HepG2 (cell line): ENCODE measurements at regions not wholly inside any gene's neighbourhood (a gene's known extent, or its start where the extent isn't known, plus 50 kb on each side); places are given as distances from the start of the nearest gene placed in this dataset.
A peak's percentile ranks its signal among the peaks of the same experiment; 100 is the strongest.

Source experiments
- ATAC-seq: fragments of 200-7000 bp; cut with Tn5 transposase; 3 replicates; pipeline ENCODE4 v1.9.1; 2020; ENCODE audit warnings: mild to moderate bottlenecking, moderate library complexity
- BruUV-seq: library from RNA; stranded (reverse); fragments of 400-500 nt; replicated peaks from 2 replicates; lab custom pipeline; 2021; lab: Mats Ljungman, UMichigan
- CTCF ChIA-PET: fragments of 300-600 bp; formaldehyde crosslinking; extraction: SDS; loops from one replicate; lab custom pipeline; 2021; ENCODE audit warnings: low total read pairs, inconsistent platforms, low intra/inter-chr PET ratio; lab: Yijun Ruan, JAX
- POLR2A ChIA-PET: fragments of 350-600 bp; sonication (Branson Sonifier 250); formaldehyde crosslinking; loops from one replicate; lab custom pipeline; 2020; ENCODE audit warnings: antibody characterized with exemption, inconsistent platforms; lab: Yijun Ruan, JAX
- DNase-seq: peaks from one replicate; pipeline ENCODE4 v3.0.0-alpha.2; 2015; ENCODE audit warnings: low spot score
- FAIRE-seq: peaks from 3 replicates; lab custom pipeline; 2011; peaks lifted over from hg19 to GRCh38; lab: Jason Lieb, UNC
- H2AFZ ChIP-seq: one replicate; pipeline ENCODE4 v1.6.1; 2011; ENCODE audit warnings: low read length, inconsistent platforms
- H3K27ac ChIP-seq: fragments of 300-600 bp; 3 replicates; pipeline ENCODE4 v1.8.0; 2011; ENCODE audit warnings: mixed run types, mild to moderate bottlenecking, mixed read lengths, low read length, inconsistent platforms; ENCODE audit not compliant: insufficient read depth; ENCODE audit errors: extremely low read length
- H3K27me3 ChIP-seq, 2 experiments: fragments of 200-600 bp in 1 of 2; 2 replicates in 1 of 2; 3 replicates in 1 of 2; pipeline versions ENCODE4 v1.6.0 to v1.8.0; 2011; ENCODE audit warnings: low read length in 2 of 2, mild to moderate bottlenecking in 2 of 2, moderate library complexity in 2 of 2, inconsistent platforms in 1 of 2; ENCODE audit not compliant: insufficient read depth in 2 of 2, control insufficient read depth in 1 of 2
- H3K36me3 ChIP-seq, 2 experiments: fragments of 200-600 bp in 1 of 2; replicated peaks in 1 of 2; 2 replicates in 1 of 2; 3 replicates in 1 of 2; pipeline versions ENCODE4 v1.5.1 to v1.8.0; 2011; ENCODE audit warnings: low read length in 2 of 2, inconsistent platforms in 1 of 2; ENCODE audit not compliant: insufficient read depth in 2 of 2, control insufficient read depth in 1 of 2
- H3K4me1 ChIP-seq: 2 replicates; pipeline ENCODE4 v1.5.1; 2012; ENCODE audit warnings: low read length, inconsistent platforms; ENCODE audit not compliant: insufficient read depth
- H3K4me2 ChIP-seq: 2 replicates; pipeline ENCODE4 v1.6.0; 2011; ENCODE audit warnings: low read depth, low read length, inconsistent platforms
- H3K4me3 ChIP-seq, 3 experiments: fragments of 200-600 bp in 1 of 3; sonication (generic), shearing (Covaris generic) in 1 of 3; replicated peaks in 1 of 3; 2 replicates each; pipeline ENCODE4 v1.5.1; 2011 to 2016; ENCODE audit warnings: low read length in 3 of 3, inconsistent platforms in 2 of 3, low read depth in 2 of 3, mild to moderate bottlenecking in 2 of 3, control low read depth in 1 of 3, mixed read lengths in 1 of 3; ENCODE audit not compliant: insufficient read depth in 1 of 3
- H3K79me2 ChIP-seq: one replicate; pipeline ENCODE4 v1.6.1; 2011; ENCODE audit warnings: low read length, inconsistent platforms; ENCODE audit not compliant: insufficient read depth
- H3K9ac ChIP-seq: 2 replicates; pipeline ENCODE4 v1.6.0; 2011; ENCODE audit warnings: mild to moderate bottlenecking, low read depth, low read length, inconsistent platforms; ENCODE audit not compliant: insufficient read depth
- H3K9me3 ChIP-seq: 2 replicates; pipeline ENCODE4 v1.5.1; 2012; ENCODE audit warnings: mild to moderate bottlenecking, low read length
- H4K20me1 ChIP-seq: 2 replicates; pipeline ENCODE4 v1.6.0; 2011; ENCODE audit warnings: inconsistent platforms, mild to moderate bottlenecking, low read length, moderate library complexity; ENCODE audit not compliant: insufficient read depth
- MAFK ChIP-seq, 2 experiments: IDR thresholded peaks in 1 of 2; conservative IDR thresholded peaks in 1 of 2; 2 replicates each; pipeline ENCODE4 v1.6.1; 2011; ENCODE audit warnings: improper control_type of control experiment in 2 of 2, low read length in 2 of 2
- MBNL3 ChIP-seq: fragments of 250-450 bp; sonication (Bioruptor Pico); conservative IDR thresholded peaks from 2 replicates; pipeline ENCODE4 v1.8.0; 2022; ENCODE audit warnings: mild to moderate bottlenecking, inconsistent platforms
- NFKB2 ChIP-seq: sonication (generic); formaldehyde crosslinking; IDR thresholded peaks from 2 replicates; pipeline ENCODE4 v1.4.0; 2020; ENCODE audit warnings: missing genetic modification reagents, borderline replicate concordance
- SIX1 ChIP-seq: sonication (generic); formaldehyde crosslinking; IDR thresholded peaks from 2 replicates; pipeline ENCODE4 v1.4.0; 2020; ENCODE audit warnings: missing genetic modification reagents, borderline replicate concordance
- SRSF4 ChIP-seq: fragments of 200-400 bp; formaldehyde crosslinking; IDR thresholded peaks from one replicate; pipeline ENCODE4 v1.6.1; 2018; ENCODE audit warnings: mild to moderate bottlenecking, low read depth, low read length, moderate library complexity; ENCODE audit not compliant: poor library complexity, severe bottlenecking
- WGBS: methylation state at CpG from one replicate; pipeline ENCODE4 v1.1.6; 2017; ENCODE audit warnings: low lambda C conversion rate; 5-methylcytosine and 5-hydroxymethylcytosine counted together
- in situ Hi-C: cut with HindIII; loops from 2 replicates; pipeline ENCODE4 v1.10.0; 2017; ENCODE audit warnings: low pct_unique_long_range_greater_than_20kb; ENCODE audit not compliant: extremely low pct_ligation_motif_present
- intact Hi-C: fragments of 100-400 bp; cut with micrococcal nuclease; formaldehyde crosslinking; loops from one replicate; pipeline ENCODE4 v1.10.0; 2022; ENCODE audit not compliant: unreplicated experiment
- TF ChIP-seq, protein P1 (sequence below): sonication (generic); formaldehyde crosslinking; IDR thresholded peaks from 2 replicates; pipeline ENCODE4 v1.4.0; 2020; ENCODE audit warnings: mild to moderate bottlenecking, missing genetic modification reagents

DNA sequence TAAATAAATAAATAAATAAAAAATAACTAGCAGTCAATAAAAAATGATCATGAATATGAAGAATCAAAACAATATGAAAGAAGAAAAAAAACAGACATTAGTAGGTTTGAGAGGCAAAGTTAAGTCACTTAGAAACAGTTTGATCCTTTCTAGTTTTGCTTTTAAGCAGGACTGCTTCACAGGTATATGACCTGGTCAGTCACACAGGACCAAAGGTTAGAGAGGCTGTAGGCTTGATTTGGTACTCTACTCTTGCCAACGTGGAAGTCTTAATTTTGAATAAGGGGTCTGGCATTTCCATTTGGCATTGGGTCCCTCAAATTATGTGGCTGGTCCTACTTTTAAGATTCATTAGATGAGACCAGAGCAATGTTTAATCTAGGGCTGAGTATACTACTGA, 441.7 kb upstream of the NECTIN3 start:
- Histone ChIP-seq H3K9ac (no peak overlapping the region), H4K20me1 (no peaks in the 10 kb centered on the region), H3K4me3 (no peak overlapping the region), H3K36me3 (no peaks in the 10 kb centered on the region), H3K4me2 (no peak overlapping the region), H3K27me3 (no peaks in the 10 kb centered on the region; a peak in 1 of 5 replicates), H3K9me3 (no peaks in the 10 kb centered on the region), H3K4me1 (no peaks in the 10 kb centered on the region), H3K79me2 (no peaks in the 10 kb centered on the region), H2AFZ (no peak overlapping the region), H3K27ac (no peak overlapping the region)
- intact Hi-C loops (no loop called here), in situ Hi-C loops (no loop called here)
- CTCF ChIA-PET: no interaction called here
- no TSS peak for BruUV-seq
- FAIRE-seq (no peak), ATAC-seq (no peak), DNase-seq (no peak)
- TF ChIP-seq SIX1: no peak
- TF ChIP-seq NFKB2 (CRISPR knock-in tag): no peak
- TF ChIP-seq MBNL3: no peak
- WGBS: 0% methylated on average over 1 of the region's 1 CpG
- POLR2A ChIA-PET: no interaction called here

DNA sequence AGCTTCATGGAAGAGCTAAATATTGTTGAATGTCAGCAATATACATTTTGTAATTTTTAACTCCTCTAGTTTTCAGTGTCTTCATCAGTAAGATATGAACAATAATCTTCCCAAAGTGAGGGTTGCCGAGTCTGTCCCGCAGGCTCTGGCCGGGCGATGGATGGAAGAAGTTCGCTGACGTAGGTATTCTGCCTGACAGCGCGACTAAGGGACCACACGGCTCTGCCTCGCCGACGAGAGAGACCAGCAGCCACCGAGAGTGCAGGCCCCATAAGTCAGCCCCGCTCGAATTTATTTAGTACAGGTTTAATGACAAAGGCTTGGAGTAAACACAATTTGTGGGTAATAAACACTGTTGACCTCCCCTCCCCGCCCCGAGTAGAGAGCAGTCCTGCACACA, 427.4 kb upstream of the NECTIN3 start:
- Histone ChIP-seq H3K4me3 (no peak overlapping the region), H3K4me2 (no peak overlapping the region), H3K79me2 (no peaks in the 10 kb centered on the region), H3K4me1 (no peaks in the 10 kb centered on the region), H2AFZ (no peak overlapping the region), H3K9ac (no peak overlapping the region), H3K36me3 (no peaks in the 10 kb centered on the region), H4K20me1 (no peaks in the 10 kb centered on the region), H3K9me3 (no peaks in the 10 kb centered on the region), H3K27ac (no peak overlapping the region), H3K27me3 (no peaks in the 10 kb centered on the region)
- no TSS peak for BruUV-seq
- WGBS: 75% methylated on average over 17 of the region's 17 CpGs
- no peak for FAIRE-seq
- ChIA-PET POLR2A (no interaction called here), CTCF (no interaction called here)
- DNase-seq: no peak
- TF ChIP-seq, protein P1, sequence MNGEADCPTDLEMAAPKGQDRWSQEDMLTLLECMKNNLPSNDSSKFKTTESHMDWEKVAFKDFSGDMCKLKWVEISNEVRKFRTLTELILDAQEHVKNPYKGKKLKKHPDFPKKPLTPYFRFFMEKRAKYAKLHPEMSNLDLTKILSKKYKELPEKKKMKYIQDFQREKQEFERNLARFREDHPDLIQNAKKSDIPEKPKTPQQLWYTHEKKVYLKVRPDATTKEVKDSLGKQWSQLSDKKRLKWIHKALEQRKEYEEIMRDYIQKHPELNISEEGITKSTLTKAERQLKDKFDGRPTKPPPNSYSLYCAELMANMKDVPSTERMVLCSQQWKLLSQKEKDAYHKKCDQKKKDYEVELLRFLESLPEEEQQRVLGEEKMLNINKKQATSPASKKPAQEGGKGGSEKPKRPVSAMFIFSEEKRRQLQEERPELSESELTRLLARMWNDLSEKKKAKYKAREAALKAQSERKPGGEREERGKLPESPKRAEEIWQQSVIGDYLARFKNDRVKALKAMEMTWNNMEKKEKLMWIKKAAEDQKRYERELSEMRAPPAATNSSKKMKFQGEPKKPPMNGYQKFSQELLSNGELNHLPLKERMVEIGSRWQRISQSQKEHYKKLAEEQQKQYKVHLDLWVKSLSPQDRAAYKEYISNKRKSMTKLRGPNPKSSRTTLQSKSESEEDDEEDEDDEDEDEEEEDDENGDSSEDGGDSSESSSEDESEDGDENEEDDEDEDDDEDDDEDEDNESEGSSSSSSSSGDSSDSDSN (CRISPR knock-in tag): no peak
- TF ChIP-seq SRSF4: no peak
- peak in 1 of 2 experiments; percentile 11; a peak in 1 of 4 replicates for TF ChIP-seq MAFK (conservative IDR thresholded peaks at IDR 0.05 in 1 of 2, IDR thresholded peaks at IDR 0.05 in 1 of 2; ENCODE audit: low read length in 2 of 2)
- intact Hi-C loops: no loop called here
- no peak for ATAC-seq
- in situ Hi-C loops: no loop called here
